HG03066 (cell line): ENCODE measurements at regions not wholly inside any gene's neighbourhood (a gene's known extent, or its start where the extent isn't known, plus 50 kb on each side); places are given as distances from the start of the nearest gene placed in this dataset.
"Not testable (repeated sequence)": the region's sequence is repeated elsewhere in the genome, so short reads cannot be mapped to it uniquely, and the experiment has no call there.

Source experiments
- ATAC-seq: cut with Tn5 transposase; IDR thresholded peaks from one replicate; pipeline ENCODE4 v1.9.1; 2021; ENCODE audit warnings: low read depth; ENCODE audit not compliant: unreplicated experiment

DNA sequence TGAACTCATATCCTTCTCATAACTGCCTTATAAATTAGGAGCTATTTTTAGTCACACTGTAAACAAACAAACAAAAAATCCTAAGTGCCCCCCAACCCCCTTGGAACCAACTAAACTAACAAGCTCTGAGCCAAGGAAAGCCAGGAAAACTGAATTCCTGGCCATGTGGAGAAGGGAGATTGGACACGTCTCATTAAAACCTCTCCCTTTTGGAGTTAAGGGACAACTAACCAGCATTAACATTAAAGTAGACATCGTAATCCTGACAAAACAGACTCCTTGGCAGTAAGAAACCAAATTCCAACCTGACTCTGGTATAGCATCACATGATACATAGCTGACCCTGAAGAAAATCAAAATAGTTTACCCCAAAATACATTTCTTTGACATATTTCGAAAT lies 937.1 kb upstream of the GRIA3 start:
- no peak for ATAC-seq

DNA sequence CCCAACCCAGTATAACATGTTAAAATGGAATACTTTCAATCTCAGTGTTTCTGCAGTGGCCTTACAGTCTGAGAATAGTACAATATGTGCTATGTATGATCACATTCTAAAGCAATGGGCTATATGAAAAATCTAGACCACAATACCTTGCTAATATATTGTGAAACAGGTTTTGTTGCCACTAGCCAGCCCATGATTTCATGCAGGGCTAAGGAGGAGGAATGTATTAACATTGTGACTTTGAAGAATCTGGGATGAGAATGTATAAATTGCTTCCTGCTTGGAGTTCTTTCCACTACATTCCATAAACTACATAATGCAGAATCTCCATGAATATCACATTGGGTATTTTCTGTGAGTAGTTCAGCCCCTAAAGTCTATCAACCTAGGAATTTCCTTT lies 935.4 kb upstream of the GRIA3 start:
- no peak for ATAC-seq

DNA sequence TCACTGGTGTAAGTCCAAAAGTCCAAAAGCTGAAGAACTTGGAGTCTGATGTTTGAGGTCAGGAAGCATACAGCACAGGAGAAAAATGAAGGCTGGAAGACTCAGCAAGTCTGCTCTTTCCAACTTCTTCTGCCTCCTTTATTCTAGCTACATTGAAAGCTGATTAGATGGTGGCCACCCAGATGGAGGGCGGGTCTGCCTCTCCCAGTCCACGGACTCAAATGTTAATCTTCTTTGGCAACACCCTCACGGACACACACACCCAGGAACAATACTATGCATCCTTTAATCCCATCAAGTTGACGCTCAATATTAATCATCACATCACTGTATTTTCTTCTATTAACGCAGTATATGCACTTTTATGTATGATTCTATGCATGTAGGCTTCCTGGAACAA lies 931.6 kb upstream of the GRIA3 start:
- ATAC-seq, result no peak

DNA sequence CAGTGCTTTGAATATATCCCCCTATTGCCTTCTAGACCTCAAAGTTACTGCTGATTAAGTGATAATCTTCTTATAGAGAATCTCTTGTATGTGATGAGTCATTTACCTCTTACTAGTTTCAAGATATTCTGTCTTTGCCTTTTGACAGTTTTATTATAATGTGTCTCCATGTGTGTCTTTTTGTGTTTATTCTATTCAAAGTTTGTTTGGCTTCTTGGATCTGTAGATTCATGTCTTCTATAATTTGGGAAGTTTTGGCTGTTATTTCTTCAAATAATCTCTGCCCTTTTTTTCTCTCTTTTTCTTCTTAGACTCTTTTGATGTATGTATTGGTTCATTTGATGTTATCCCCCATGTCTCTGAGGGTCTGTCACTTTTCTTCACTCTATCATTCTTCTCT lies 915.7 kb upstream of the GRIA3 start:
- ATAC-seq, result no peak

DNA sequence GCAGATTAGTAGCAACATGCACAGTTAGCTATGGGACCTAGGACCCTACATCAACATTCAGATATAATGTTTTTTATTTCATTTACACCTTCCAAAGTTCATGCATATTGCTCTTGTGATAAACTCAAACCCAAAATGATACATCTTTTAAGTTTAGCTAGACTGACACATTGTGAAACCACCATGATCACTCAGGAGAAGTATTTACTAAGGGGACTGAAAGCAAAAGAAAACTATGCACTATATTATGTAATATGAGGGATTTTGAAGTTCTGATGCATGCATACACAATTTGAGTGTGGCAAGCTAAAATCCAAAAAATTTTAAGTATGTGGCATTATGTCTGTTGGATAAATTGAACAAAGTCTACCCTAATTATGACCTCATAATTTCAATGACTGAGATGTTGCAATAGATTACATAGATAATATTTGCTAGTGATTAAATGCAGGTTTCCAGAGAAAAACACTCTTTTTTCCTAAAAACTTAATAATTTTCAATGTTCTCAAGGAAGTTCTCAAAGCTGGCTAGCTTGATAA lies 914.8 kb upstream of the GRIA3 start:
- no peak for ATAC-seq

DNA sequence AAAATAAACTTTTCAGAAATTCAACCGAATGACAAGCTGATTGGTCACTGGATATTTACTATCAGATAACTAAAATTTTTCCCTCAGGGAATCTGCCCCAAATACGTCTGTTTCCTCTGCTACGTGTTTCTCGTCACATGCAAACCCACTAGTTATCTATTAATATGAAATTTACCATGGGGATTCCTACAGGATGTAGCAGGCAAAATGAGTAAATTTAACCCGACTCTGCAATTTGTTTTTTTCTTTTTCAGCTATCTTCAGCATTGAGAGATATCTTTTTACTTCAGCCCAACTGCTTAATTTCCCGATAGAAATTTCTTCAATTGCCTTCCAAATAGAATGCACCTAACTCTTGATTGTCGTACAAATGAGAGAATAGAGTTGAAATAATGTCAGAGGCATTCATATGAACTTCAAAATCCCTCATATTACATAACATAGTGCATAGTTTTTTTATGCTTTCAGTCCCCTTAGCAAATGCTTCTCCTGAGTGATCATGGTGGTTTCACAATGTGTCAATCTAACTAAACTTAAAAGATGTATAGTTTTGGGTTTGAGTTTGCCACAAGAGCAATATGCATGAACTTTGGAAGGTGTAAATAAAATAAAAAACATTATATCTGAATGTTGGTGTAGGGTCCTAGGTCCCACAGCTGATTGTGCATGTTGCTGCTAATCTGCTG lies 913.1 kb upstream of the GRIA3 start:
- ATAC-seq, result no peak

DNA sequence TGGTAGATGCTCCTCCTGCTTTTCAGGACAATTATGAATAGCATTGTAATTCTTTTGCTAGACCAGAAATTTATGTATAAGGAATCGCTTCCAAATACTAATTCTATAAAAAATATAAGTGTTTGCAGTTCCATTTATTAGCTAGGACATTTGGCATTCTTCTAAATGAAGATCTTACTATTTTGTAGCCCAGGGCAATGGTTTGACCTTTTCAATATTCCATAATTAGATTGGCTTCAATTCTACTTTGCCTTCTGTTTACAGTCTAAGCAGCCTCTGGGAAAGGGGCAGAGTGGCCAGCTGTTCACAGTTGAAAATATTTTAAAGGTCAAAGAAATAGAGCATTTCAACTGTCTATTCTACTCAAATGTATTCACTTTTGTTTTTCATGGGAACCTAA lies 912.1 kb upstream of the GRIA3 start:
- ATAC-seq, result no peak

DNA sequence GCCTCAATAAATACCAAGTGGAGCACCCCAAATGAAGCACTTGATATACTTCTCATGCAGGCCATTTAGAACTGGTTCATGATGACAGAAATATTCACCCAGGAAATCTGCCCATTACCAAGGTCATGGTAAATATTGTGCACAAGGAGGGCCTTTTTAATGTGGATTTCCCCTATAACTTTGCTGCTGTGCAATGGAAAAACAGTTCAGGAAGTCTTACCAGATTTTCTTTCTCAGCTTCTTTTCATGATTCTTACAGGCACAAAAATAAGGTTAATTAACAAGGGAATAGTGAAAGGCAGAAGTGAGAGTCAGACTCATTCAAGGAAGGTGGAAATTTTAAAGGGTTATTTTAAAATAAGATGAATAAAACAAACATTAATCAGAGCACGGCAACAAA lies 904.3 kb upstream of the GRIA3 start:
- no peak for ATAC-seq

DNA sequence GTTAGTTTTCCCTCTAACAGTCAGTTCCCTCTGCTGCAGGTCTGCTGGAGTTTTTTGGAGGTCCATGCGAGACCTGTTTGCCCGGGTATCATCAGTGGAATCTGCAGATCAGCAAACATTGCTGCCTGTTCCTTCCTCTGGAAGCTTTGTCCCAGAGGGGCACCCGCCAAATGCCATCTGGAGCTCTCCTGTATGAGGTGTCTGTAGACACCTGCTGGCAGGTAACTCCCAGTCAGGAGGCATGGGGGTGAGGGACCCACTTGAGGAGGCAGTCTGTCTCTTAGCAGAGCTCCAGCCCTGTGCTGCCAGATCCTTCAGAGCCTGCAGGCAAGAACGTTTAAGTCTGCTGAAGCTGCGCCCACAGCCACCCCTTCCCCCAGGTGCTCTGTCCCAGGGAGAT lies 884.3 kb upstream of the GRIA3 start:
- not testable (repeated sequence) for ATAC-seq

DNA sequence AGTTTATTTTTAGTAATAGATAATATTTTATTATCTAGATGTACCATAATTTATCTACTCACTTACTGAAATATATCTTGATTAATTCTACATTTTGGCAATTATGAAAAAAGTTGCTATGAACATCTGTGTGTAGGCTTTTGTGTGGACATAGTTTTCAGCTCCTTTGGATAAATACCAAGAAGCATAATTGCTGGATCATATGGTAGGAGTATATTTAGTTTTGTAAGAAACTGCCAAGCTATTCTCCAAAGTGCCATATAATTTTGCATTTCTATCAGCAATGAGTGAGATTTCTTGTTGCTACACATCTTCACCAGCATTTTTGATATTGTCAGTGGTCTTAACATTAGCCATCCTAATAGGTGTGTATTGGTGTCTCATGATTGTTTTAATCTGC lies 882.6 kb upstream of the GRIA3 start:
- ATAC-seq, result no peak

DNA sequence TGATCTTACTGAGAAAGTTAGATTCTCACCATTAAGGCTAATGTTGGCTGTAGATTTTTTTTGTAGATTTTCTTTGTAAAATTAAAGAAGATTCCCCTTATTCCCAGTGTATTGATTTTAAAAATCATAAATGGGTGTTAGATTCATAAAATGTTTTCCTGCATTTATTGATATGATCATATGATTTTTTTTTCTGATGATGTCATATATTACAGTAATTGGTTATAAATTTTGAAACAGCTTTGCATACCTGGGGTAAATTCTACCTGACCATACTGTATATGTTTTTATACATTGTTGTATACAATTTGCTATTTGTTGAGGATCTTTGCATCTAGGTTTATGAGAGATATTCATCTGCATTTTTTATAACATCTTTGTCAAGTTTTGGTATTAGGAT lies 880.3 kb upstream of the GRIA3 start:
- no peak for ATAC-seq

DNA sequence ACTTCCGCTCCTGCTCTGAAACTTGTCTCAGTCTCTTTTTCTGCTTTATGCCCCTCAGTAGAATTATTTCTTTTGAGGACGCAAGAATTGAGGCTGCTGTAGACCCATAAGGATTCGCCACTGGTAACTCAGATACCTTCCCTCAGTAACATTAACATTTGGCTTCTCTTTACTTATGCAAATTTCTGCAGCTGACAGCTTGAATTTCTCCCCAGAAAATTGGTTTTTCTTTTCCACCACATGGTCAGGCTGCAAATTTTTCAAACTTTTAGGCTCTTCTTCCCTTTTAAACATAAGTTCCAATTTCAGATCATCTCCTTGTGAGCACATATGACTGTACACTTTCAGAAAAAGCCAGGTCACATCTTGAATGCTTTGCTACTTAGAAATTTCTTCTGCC lies 839.3 kb upstream of the GRIA3 start:
- ATAC-seq, result no peak

DNA sequence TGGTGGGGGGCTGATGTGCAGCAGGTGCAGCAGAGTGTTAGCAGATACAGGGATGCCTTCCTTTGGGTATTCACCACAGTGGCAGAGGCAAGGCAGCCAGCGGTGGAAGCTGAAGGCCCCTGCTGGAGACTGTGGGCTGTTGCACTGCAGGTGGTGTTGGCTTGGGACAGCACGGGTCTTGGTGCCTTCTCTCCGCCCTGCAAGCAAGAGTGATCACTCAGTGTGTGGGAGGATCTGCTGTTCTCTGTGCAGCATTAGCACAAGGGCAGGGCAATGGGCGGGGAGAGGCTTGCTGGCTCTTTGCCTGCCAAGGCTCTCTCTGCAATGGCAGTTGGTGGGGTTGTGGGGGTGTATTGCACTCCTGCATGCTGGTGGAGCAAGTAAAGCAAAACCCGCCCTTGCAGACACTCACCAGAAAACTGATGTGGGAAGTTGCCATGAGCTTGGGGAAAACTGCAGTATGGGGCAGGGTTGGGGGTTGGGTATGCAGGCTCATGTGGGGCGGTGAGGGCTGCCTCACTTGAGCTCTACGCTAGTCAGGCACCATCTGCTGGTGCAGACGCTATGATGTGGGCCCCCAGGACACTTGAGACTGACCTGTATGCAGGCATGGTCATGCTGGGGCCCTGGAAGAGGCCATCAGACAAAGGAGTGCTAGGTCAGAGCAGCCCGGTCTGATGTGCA lies 820.8 kb upstream of the GRIA3 start:
- no peak for ATAC-seq

DNA sequence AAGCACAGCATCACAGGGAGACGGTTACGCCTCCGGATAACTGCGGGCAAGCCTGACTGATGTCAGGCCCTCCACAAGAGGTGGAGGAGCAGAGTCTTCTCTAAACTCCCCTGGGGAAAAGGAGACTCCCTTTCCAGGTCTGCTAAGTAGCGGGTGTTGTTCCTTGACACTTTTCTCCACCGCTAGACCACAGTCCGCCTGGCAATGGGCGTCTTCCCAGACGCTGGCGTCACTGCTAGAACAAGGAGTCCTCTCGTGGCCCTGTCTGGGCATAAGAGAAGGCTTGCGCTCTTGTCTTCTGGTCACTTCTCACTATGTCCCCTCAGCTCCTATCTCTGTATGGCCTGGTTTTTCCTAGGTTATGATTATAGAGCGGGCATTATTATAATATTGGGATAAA lies 808.5 kb upstream of the GRIA3 start:
- not testable (repeated sequence) for ATAC-seq

DNA sequence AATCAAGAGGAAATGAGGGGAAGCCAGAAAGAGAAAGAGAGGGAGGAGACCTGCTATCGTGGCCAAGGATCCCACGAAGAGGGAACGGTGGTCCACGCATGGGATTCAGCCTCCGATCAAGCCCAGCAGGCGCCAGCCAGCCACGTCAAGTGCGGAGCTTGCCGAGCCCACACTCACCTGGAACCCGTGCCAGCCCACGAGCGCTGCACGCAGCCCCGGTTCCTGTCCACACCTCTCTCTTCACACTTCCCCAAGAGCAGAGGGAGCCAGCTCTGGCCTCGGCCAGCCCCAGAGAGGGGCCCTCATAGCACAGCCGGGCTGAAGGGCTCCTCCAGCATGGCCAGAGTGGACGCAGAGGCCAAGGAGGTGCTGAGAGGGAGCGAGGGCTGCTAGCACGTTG lies 795.1 kb upstream of the GRIA3 start:
- ATAC-seq, result no peak

DNA sequence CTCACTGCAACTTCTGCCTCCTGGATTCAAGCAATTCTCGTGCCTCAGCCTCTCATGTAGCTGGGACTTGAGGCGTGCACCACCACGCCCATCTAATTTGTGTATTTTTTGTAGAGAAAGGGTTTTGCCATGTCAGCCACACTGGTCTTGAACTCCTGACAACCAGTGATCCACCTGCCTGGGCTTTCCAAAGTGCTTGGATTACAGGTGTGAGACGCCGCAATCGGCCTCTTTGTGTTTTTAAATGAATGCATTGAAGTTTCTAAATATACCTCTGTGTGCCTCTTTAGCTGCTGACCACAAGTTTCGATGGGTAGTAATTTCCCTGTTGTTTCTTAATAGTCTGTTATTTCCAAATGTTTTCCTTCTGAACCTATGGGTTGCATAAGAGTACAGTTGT lies 765.3 kb upstream of the GRIA3 start:
- ATAC-seq, result no peak

DNA sequence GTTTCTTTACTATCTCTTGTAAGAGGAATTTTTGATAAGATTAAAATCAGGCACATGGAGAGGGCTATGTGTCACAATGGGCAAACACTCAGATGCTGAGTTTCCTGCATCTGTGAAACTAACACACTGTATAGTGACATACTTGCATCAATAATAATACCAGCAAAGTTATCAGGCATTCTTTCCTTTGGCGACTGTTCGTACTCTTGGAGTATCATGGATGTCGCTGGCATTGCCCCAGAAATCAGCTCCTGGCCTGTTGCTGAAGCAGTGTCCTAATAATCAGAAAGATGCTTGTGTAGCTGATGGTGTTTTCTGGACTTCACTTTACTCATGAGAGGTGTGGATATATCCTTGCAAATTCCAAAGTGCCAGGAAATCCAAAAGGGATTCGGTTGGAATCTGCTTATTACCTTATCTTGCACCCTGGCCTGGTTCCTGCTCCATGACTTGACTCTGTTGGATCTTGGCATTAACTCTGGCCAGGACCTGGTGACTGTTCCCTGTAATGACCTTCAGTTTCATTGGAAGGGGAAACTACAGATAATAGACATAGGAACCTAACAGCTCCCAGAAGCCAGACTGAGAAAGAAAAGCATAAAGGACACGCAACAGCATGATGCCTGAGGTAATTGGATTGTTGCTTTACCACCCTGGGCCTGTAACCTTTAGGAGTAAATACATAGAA lies 762.5 kb upstream of the GRIA3 start:
- no peak for ATAC-seq

DNA sequence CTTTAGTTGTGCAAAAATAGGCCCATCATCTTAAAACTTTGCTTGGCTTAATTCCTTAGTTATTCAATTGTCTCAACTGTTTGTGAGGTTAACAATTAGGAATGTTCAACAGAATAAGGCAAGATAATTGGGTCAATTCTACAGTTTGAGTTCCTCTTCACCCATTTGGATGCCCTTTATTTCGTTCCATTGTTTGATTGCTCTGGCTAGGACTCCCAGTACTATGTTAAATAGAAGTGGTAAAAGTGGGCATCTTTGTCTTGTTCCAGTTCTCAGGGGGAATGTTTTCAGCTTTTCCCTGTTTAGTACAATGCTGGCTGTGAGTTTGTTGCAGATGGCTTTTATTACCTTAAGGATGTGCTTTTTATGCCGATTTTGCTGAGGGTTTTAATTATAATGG lies 761.5 kb upstream of the GRIA3 start:
- no peak for ATAC-seq

DNA sequence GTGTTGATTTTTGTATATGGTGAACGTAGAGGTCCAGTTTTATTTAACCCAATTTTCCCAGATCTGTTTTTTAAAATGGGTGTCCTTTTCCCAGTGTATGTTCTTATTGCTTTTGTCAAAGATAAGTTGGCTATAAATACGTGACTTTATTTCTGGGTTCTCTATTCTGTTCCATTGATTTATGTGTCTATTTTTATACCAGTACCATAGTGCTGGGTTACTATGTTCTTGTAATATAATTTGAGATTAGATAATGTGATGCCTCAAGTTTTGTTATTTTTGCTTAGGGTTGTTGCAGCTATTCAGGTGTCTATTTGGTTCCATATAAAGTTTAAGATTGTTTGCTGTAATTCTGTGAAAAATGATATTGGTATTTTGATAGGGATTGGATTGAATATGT lies 749.1 kb upstream of the GRIA3 start:
- no peak for ATAC-seq

DNA sequence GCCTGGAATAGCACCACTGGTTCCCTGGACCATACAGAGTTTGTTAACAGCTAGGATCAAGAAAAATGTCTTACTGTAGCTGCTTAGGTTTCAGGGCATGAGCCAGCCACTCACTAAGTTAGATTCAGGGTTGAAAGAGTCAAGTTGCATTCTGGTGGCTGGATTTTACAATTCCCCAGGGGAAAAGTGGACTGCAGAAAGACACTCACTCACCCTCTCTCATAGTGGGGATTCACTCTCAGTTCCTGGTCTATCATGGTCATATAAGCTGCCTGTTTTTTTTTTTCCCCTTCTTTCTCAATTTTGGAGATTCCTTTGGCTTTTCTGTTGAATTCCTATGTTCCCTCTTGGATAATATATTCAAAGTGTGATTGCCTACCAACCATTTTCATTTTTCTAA lies 744.2 kb upstream of the GRIA3 start:
- no peak for ATAC-seq

DNA sequence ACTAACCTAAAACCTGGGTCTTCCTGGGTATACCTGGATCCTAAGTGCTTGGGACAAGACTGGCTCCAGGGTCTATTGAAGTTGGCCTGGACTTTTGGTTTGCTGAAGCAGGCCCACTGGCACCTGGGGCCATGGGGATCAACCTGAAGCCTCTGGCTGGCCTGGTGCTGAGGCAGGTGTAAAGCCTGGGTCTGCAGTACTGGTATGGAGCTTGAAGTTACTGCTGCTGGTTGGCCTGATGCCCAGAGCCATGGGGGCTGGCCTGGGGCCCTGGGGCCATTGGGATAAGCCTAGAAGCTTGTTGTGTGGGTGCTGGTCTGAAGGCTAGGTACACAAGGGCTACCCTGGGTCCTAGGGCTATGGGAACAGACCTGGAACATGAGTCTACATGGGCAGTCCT lies 743.2 kb upstream of the GRIA3 start:
- no peak for ATAC-seq

DNA sequence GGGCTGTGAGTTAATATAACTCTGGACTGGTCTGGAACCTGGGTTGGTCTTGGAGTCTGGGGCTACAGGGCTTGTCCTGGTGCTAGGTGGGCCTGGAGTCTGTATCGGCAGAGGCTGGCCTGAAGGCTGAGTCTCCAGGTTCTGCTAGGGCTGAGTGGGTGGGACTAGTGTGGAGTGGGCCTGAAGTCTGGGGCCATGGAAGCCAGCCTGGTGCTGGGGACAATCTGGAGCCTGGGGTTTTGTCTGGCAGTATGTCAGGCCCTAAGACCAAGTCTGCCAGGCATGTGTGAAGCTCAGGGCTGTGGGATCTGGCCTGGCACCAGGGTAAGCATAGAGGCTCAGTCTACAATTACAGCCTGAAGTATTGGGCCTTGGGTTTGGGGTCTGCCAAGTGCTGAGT lies 742.6 kb upstream of the GRIA3 start:
- ATAC-seq, result no peak
